GM12878 (cell line): ENCODE measurements at regions not wholly inside any gene's neighbourhood (a gene's known extent, or its start where the extent isn't known, plus 50 kb on each side); places are given as distances from the start of the nearest gene placed in this dataset.

Experiments
- BACH1 ChIP-seq: fragments of 450-650 bp; IDR thresholded peaks from 2 replicates; pipeline ENCODE4 v1.6.1; 2017; ENCODE audit warnings: mild to moderate bottlenecking, borderline replicate concordance
- CBX5 ChIP-seq: sonication (generic); IDR thresholded peaks from 2 replicates; pipeline ENCODE4 v1.6.1; 2016; ENCODE audit warnings: low read depth, moderate library complexity, mild to moderate bottlenecking, inconsistent platforms
- CHD2 ChIP-seq: IDR thresholded peaks from 2 replicates; pipeline ENCODE4 v1.6.1; 2011; ENCODE audit warnings: low read depth, low read length, improper control_type of control experiment, borderline replicate concordance
- EP300 ChIP-seq, 2 experiments: fragments of 150-350 bp in 1 of 2; IDR thresholded peaks; 2 replicates each; pipeline ENCODE4 v1.6.1; 2011 to 2012; ENCODE audit warnings: low read depth in 2 of 2, low read length in 2 of 2, borderline replicate concordance in 1 of 2, improper control_type of control experiment in 1 of 2, inconsistent platforms in 1 of 2; ENCODE audit not compliant: control insufficient read depth in 1 of 2
- EZH2 ChIP-seq: IDR thresholded peaks from 2 replicates; pipeline ENCODE4 v1.6.1; 2012; ENCODE audit warnings: low read depth, mild to moderate bottlenecking, control low read depth, inconsistent platforms, low read length, borderline replicate concordance; ENCODE audit not compliant: control insufficient read depth
- FOS ChIP-seq: IDR thresholded peaks from 3 replicates; pipeline ENCODE4 v1.6.1; 2011; ENCODE audit warnings: borderline replicate concordance; ENCODE audit not compliant: insufficient read length; ENCODE audit errors: extremely low read depth
- GABPA ChIP-seq: IDR thresholded peaks from 2 replicates; pipeline ENCODE4 v1.6.1; 2014; ENCODE audit warnings: antibody characterized with exemption, low read depth, mild to moderate bottlenecking, inconsistent platforms
- MXI1 ChIP-seq: fragments of 150-350 bp; IDR thresholded peaks from 2 replicates; pipeline ENCODE4 v1.6.1; 2011; ENCODE audit warnings: low read depth, mild to moderate bottlenecking, inconsistent platforms, low read length, improper control_type of control experiment
- NFXL1 ChIP-seq: fragments of 450-650 bp; IDR thresholded peaks from 2 replicates; pipeline ENCODE4 v1.6.1; 2017; ENCODE audit warnings: antibody characterized with exemption, mild to moderate bottlenecking, borderline replicate concordance
- NR2C1 ChIP-seq: fragments of 450-650 bp; IDR thresholded peaks from 2 replicates; pipeline ENCODE4 v1.6.1; 2017; ENCODE audit warnings: antibody characterized with exemption, mild to moderate bottlenecking, moderate library complexity
- POLR2A ChIP-seq: IDR thresholded peaks from 2 replicates; pipeline ENCODE4 v1.6.1; 2011; ENCODE audit warnings: low read depth, mild to moderate bottlenecking, low read length
- RCOR1 ChIP-seq: conservative IDR thresholded peaks from 2 replicates; pipeline ENCODE4 v1.6.1; 2012; ENCODE audit warnings: low read depth, low read length, improper control_type of control experiment
- YY1 ChIP-seq: IDR thresholded peaks from 2 replicates; pipeline ENCODE4 v1.6.1; 2011; ENCODE audit warnings: low read depth, mild to moderate bottlenecking, low read length
- TF ChIP-seq, protein P1 (sequence below), 3 experiments: IDR thresholded peaks in 2 of 3; conservative IDR thresholded peaks in 1 of 3; 2 replicates each; pipeline ENCODE4 v1.5.1; 2011; ENCODE audit warnings: low read depth in 3 of 3, low read length in 3 of 3, mild to moderate bottlenecking in 3 of 3, control low read depth in 2 of 3, moderate library complexity in 2 of 3, inconsistent platforms in 1 of 3, mixed read lengths in 1 of 3; ENCODE audit not compliant: control insufficient read depth in 2 of 3, insufficient read depth in 1 of 3; ENCODE audit errors: extremely low read depth in 1 of 3

DNA sequence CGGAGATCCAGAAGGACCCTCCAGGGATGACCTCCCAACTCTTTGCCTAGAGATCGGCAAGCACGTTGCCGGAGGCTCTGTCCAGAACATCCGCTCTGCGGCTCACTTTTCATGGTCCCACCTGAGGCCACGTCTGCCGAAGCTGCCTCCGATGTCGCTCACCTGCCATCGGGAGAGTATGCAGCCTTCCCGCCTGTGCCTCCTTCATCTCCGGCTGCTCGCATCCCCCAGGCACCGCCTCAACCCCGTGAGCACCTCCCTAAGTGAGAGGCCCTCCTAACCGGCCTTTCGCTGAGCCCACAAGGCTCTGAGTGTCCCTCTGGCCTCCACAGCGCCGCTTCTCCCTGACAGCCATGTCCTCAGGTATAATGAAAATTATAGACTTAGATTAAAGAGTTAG is 275.1 kb downstream of the EFNB2 start:
- TF ChIP-seq EZH2 (no peak), RCOR1 (no peak), CHD2 (no peak), POLR2A (no peak), EP300 (IDR thresholded peaks at IDR 0.05; ENCODE audit: borderline replicate concordance in 1 of 2, control insufficient read depth in 1 of 2, low read depth in 2 of 2, low read length in 2 of 2) (no peak), NFXL1 (no peak), CBX5 (no peak), GABPA (no peak), FOS (no peak), NR2C1 (no peak), MXI1 (no peak), YY1 (no peak), BACH1 (no peak)
- TF ChIP-seq, protein P1, sequence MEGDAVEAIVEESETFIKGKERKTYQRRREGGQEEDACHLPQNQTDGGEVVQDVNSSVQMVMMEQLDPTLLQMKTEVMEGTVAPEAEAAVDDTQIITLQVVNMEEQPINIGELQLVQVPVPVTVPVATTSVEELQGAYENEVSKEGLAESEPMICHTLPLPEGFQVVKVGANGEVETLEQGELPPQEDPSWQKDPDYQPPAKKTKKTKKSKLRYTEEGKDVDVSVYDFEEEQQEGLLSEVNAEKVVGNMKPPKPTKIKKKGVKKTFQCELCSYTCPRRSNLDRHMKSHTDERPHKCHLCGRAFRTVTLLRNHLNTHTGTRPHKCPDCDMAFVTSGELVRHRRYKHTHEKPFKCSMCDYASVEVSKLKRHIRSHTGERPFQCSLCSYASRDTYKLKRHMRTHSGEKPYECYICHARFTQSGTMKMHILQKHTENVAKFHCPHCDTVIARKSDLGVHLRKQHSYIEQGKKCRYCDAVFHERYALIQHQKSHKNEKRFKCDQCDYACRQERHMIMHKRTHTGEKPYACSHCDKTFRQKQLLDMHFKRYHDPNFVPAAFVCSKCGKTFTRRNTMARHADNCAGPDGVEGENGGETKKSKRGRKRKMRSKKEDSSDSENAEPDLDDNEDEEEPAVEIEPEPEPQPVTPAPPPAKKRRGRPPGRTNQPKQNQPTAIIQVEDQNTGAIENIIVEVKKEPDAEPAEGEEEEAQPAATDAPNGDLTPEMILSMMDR (IDR thresholded peaks at IDR 0.05 in 2 of 3, conservative IDR thresholded peaks at IDR 0.05 in 1 of 3; ENCODE audit: control insufficient read depth in 2 of 3, extremely low read depth in 1 of 3, insufficient read depth in 1 of 3, low read depth in 3 of 3, low read length in 3 of 3) = no peak
